Caco-2 (cell line): ENCODE measurements at regions not wholly inside any gene's neighbourhood (a gene's known extent, or its start where the extent isn't known, plus 50 kb on each side); places are given as distances from the start of the nearest gene placed in this dataset.

Experiments used
- BruUV-seq: library from RNA; stranded (reverse); fragments of 400-500 nt; replicated peaks from 2 replicates; lab custom pipeline; 2021; lab: Mats Ljungman, UMichigan
- CTCF ChIA-PET: fragments of 300-600 bp; sonication (Branson Sonifier 250); formaldehyde crosslinking; loops from one replicate; lab custom pipeline; 2022; ENCODE audit warnings: antibody characterized with exemption; lab: Charles Lee
- POLR2A ChIA-PET: fragments of 300-600 bp; sonication (Branson Sonifier 250); formaldehyde crosslinking; loops from one replicate; lab custom pipeline; 2022; ENCODE audit warnings: antibody characterized with exemption; lab: Charles Lee
- DNase-seq, 2 experiments: peaks; one replicate each; pipeline versions ENCODE4 v3.0.0 to v3.0.0-alpha.2; 2020 to 2022
- H3K27me3 ChIP-seq: replicated peaks from 2 replicates; pipeline ENCODE4 v1.6.0; 2011; ENCODE audit warnings: low read length; ENCODE audit not compliant: control insufficient read depth, insufficient read depth
- H3K36me3 ChIP-seq: 2 replicates; pipeline ENCODE4 v1.5.1; 2011; ENCODE audit warnings: low read length; ENCODE audit not compliant: control insufficient read depth, insufficient read depth
- H3K4me1 ChIP-seq: fragments of 250-450 bp; sonication (Bioruptor Pico); 2 replicates; pipeline ENCODE4 v1.5.1; 2020; ENCODE audit warnings: mild to moderate bottlenecking
- H3K4me3 ChIP-seq: 2 replicates; pipeline ENCODE4 v1.5.1; 2011; ENCODE audit warnings: low read depth, mild to moderate bottlenecking, control low read depth, low read length
- H3K9me3 ChIP-seq: fragments of 250-450 bp; sonication (Bioruptor Pico); 2 replicates; pipeline ENCODE4 v1.5.1; 2020; ENCODE audit warnings: mild to moderate bottlenecking, moderate library complexity
- H3K27ac Mint-ChIP-seq: one replicate; pipeline ENCODE4 v1.8.0; 2022; ENCODE audit warnings: mixed read lengths; ENCODE audit not compliant: unreplicated experiment
- H3K27me3 Mint-ChIP-seq: one replicate; pipeline ENCODE4 v1.8.0; 2022; ENCODE audit warnings: mixed read lengths; ENCODE audit not compliant: insufficient read depth, unreplicated experiment
- H3K36me3 Mint-ChIP-seq: one replicate; pipeline ENCODE4 v1.8.0; 2022; ENCODE audit warnings: mild to moderate bottlenecking, mixed read lengths; ENCODE audit not compliant: insufficient read depth, unreplicated experiment
- H3K4me1 Mint-ChIP-seq: one replicate; pipeline ENCODE4 v1.8.0; 2022; ENCODE audit warnings: low read depth, mixed read lengths; ENCODE audit not compliant: unreplicated experiment
- H3K4me3 Mint-ChIP-seq: one replicate; pipeline ENCODE4 v1.8.0; 2022; ENCODE audit warnings: mild to moderate bottlenecking, moderate library complexity, mixed read lengths; ENCODE audit not compliant: unreplicated experiment
- H3K9me3 Mint-ChIP-seq: one replicate; pipeline ENCODE4 v1.8.0; 2022; ENCODE audit warnings: mixed read lengths; ENCODE audit not compliant: unreplicated experiment
- intact Hi-C: fragments of 100-400 bp; cut with micrococcal nuclease; formaldehyde crosslinking; loops from one replicate; pipeline ENCODE4 v1.10.0; 2022; ENCODE audit not compliant: unreplicated experiment
- TF ChIP-seq, protein P1 (sequence below), 2 experiments: fragments of 200-600 bp in 1 of 2; IDR thresholded peaks; 1 replicate in 1 of 2; 2 replicates in 1 of 2; pipeline versions ENCODE4 v1.5.1 to v1.8.0; 2011 to 2022; ENCODE audit warnings: antibody characterized with exemption in 1 of 2, control low read depth in 1 of 2, inconsistent platforms in 1 of 2, low read depth in 1 of 2, low read length in 1 of 2, mild to moderate bottlenecking in 1 of 2, moderate library complexity in 1 of 2; ENCODE audit not compliant: insufficient read depth in 1 of 2, severe bottlenecking in 1 of 2, unreplicated experiment in 1 of 2

GRCh38 chr3:72220946-72221345 lies 436.0 kb upstream of the PROK2 start:
- no peaks in the 10 kb centered on the region for H3K36me3 Mint-ChIP-seq
- no peak overlapping the region for H3K4me3 Mint-ChIP-seq
- H3K27me3 Mint-ChIP-seq: peaks cover 4% of the 10 kb centered on the region
- no peak for DNase-seq
- H3K4me1 Mint-ChIP-seq: no peaks in the 10 kb centered on the region
- no peak overlapping the region for H3K27ac Mint-ChIP-seq
- POLR2A ChIA-PET: no interaction called here
- peaks cover 21% of the 10 kb centered on the region for H3K9me3 Mint-ChIP-seq
- CTCF ChIA-PET: interaction anchor here (0.6 kb wide), 1 partner anchor 30 kb away, joined by 3 read pairs; no protein-coding TSS in a partner anchor
- H3K27me3 ChIP-seq: no peaks in the 10 kb centered on the region
- H3K4me3 ChIP-seq: no peak overlapping the region
- H3K4me1 ChIP-seq: no peaks in the 10 kb centered on the region
- no TSS peak for BruUV-seq
- TF ChIP-seq, protein P1, sequence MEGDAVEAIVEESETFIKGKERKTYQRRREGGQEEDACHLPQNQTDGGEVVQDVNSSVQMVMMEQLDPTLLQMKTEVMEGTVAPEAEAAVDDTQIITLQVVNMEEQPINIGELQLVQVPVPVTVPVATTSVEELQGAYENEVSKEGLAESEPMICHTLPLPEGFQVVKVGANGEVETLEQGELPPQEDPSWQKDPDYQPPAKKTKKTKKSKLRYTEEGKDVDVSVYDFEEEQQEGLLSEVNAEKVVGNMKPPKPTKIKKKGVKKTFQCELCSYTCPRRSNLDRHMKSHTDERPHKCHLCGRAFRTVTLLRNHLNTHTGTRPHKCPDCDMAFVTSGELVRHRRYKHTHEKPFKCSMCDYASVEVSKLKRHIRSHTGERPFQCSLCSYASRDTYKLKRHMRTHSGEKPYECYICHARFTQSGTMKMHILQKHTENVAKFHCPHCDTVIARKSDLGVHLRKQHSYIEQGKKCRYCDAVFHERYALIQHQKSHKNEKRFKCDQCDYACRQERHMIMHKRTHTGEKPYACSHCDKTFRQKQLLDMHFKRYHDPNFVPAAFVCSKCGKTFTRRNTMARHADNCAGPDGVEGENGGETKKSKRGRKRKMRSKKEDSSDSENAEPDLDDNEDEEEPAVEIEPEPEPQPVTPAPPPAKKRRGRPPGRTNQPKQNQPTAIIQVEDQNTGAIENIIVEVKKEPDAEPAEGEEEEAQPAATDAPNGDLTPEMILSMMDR (IDR thresholded peaks at IDR 0.05; ENCODE audit: insufficient read depth in 1 of 2, low read depth in 1 of 2, low read length in 1 of 2, severe bottlenecking in 1 of 2, unreplicated experiment in 1 of 2): no peak
- intact Hi-C loops: no loop called here
- peaks cover 20% of the 10 kb centered on the region for H3K9me3 ChIP-seq
- no peaks in the 10 kb centered on the region for H3K36me3 ChIP-seq

DNA sequence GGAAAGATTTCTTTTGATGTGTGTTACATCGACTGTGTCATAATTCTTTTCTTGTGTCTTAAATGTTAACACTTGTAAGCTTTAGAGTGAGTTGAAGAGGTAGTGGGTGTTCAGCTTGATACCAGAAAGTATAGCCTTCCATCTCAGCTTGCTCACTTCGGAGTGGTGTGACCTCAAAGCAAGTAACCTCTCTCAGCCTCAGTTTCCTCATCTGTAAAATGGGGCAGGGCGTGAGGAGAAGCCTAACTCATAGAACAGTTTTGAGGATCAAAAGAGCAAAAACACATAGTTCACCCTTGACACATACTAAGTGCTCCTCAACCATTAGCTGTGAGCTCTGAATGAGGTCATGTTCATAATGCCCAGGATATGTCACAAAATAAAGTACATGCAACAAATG lies 434.8 kb upstream of the PROK2 start:
- peaks cover 9% of the 10 kb centered on the region for H3K9me3 Mint-ChIP-seq
- BruUV-seq: no TSS peak
- no peaks in the 10 kb centered on the region for H3K36me3 ChIP-seq
- H3K4me3 ChIP-seq: no peak overlapping the region
- H3K27me3 Mint-ChIP-seq: peaks cover 4% of the 10 kb centered on the region
- ChIA-PET POLR2A (no interaction called here), CTCF (no interaction called here)
- DNase-seq: no peak
- no peak overlapping the region for H3K27ac Mint-ChIP-seq
- H3K4me3 Mint-ChIP-seq: no peak overlapping the region
- H3K36me3 Mint-ChIP-seq: no peaks in the 10 kb centered on the region
- TF ChIP-seq, protein P1 (IDR thresholded peaks at IDR 0.05; ENCODE audit: insufficient read depth in 1 of 2, low read depth in 1 of 2, low read length in 1 of 2, severe bottlenecking in 1 of 2, unreplicated experiment in 1 of 2): no peak
- peaks cover 8% of the 10 kb centered on the region for H3K9me3 ChIP-seq
- H3K27me3 ChIP-seq: no peaks in the 10 kb centered on the region
- intact Hi-C loops: no loop called here
- H3K4me1 Mint-ChIP-seq: no peaks in the 10 kb centered on the region
- no peaks in the 10 kb centered on the region for H3K4me1 ChIP-seq

- CTCF ChIA-PET: no interaction called here
- POLR2A ChIA-PET: no interaction called here
- no TSS peak for BruUV-seq
- no peaks in the 10 kb centered on the region for H3K4me1 ChIP-seq
- H3K36me3 ChIP-seq: no peaks in the 10 kb centered on the region
- H3K4me3 Mint-ChIP-seq: no peak overlapping the region
- TF ChIP-seq, protein P1 (IDR thresholded peaks at IDR 0.05; ENCODE audit: insufficient read depth in 1 of 2, low read depth in 1 of 2, low read length in 1 of 2, severe bottlenecking in 1 of 2, unreplicated experiment in 1 of 2): no peak
- H3K27me3 Mint-ChIP-seq: peaks cover 4% of the 10 kb centered on the region
- no peak for DNase-seq
- no peak overlapping the region for H3K27ac Mint-ChIP-seq
- no peaks in the 10 kb centered on the region for H3K4me1 Mint-ChIP-seq
- no peaks in the 10 kb centered on the region for H3K9me3 ChIP-seq
- intact Hi-C loops: no loop called here
- no peaks in the 10 kb centered on the region for H3K9me3 Mint-ChIP-seq
- H3K4me3 ChIP-seq: no peak overlapping the region
- no peaks in the 10 kb centered on the region for H3K27me3 ChIP-seq
- H3K36me3 Mint-ChIP-seq: no peaks in the 10 kb centered on the region
Observed at GRCh38 chr3:72217570-72217969, 432.6 kb upstream of the PROK2 start.
